Ammon's horn (tissue), 1 donor: ENCODE measurements at regions not wholly inside any gene's neighbourhood (a gene's known extent, or its start where the extent isn't known, plus 50 kb on each side); places are given as distances from the start of the nearest gene placed in this dataset.
"Not testable (repeated sequence)": the region's sequence is repeated elsewhere in the genome, so short reads cannot be mapped to it uniquely, and the experiment has no call there.

ENCODE experiments used
- DNase-seq: peaks from one replicate; pipeline ENCODE4 v3.0.0-alpha.2; 2016; ENCODE audit warnings: low spot score

- no peak for DNase-seq
These were observed 325.3 kb upstream of the MEX3C start for GRCh38 chr18:51522821-51523220.

- DNase-seq, result peak; percentile 25
These were observed 326.2 kb upstream of the MEX3C start for GRCh38 chr18:51523671-51524070.

- DNase-seq, result no peak
These were observed 328.2 kb upstream of the MEX3C start for GRCh38 chr18:51525453-51526225.

- no peak for DNase-seq
These were observed 330.3 kb upstream of the MEX3C start for GRCh38 chr18:51527826-51528225.

DNA sequence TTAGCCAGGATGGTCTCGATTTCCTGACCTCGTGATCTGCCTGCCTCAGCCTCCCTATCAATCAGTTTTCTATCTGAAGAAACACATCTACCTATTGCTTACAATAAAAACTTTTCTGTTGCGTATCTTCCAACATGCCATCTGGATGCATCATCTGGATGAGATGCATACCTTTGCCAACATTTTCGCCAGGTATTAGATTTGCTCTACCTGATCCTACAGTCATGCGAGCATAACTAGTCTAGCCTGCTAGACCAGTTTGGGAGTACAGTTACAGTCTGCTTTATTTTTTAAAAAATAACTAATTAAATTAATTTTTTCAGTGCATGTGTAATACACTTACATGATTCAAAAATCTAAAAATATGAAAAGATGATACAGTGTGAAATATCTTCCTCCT lies 334.0 kb upstream of the MEX3C start:
- DNase-seq, result no peak

DNA sequence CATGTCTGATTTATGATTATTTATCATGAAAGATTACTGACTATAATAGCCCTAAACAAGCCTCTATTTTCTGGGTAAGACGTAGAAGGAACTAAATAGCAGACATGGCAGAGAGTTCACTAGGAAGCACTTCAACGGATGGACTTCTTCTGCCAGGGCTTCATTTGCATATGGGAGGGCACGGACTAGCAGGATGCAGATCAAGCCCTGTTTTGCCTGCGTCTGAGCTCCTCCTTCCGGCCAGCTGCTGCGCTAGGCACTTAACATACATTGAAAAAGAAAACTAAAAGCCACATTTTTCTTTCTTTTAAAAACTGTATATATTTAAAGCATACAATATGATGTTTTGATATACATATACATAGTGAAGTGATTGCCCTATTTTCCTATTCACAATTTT lies 340.0 kb upstream of the MEX3C start:
- DNase-seq, result peak; percentile 85

GRCh38 chr18:51540562-51540961 lies 343.1 kb upstream of the MEX3C start:
- no peak for DNase-seq

DNA sequence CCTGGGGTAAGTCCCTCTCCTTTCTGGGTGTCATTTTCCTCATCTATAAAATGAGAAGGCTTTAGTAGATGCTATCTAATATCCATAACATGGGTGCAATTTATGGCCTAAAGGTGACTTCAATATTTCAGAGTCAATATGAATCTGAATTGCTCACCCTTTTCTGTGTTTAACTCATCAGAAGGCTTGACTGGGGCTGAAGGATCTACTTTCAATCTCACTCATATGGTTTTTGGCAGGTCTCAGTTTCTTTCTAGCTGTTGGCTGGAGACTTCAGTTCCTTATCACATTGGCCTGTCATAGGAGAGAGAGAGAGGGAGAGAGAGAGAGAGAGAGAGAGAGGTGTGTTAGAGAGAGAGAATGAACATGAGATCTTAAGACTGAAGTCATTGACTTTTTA lies 343.7 kb upstream of the MEX3C start:
- no peak for DNase-seq

- no peak for DNase-seq
These were observed 346.2 kb upstream of the MEX3C start for GRCh38 chr18:51543658-51544155.

DNA sequence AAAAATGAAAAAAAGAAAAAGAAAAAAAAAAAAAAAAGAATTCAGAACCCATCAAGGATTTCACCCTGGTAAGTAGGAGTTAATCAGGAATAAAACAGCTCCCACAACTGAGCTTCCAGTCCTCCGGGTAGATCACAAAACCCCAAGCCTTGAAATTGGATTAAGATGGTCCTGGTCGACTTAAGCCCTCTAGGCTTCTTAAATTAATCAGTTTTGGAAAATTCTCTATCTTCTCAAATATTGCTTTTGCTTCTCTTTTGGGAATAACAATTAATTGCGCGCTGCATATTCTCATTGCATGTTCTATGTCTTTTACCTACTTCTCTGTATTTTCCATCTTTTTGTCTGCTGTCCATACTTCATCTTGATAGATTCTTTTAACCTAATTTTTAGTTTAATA lies 348.0 kb upstream of the MEX3C start:
- DNase-seq, result no peak

DNA sequence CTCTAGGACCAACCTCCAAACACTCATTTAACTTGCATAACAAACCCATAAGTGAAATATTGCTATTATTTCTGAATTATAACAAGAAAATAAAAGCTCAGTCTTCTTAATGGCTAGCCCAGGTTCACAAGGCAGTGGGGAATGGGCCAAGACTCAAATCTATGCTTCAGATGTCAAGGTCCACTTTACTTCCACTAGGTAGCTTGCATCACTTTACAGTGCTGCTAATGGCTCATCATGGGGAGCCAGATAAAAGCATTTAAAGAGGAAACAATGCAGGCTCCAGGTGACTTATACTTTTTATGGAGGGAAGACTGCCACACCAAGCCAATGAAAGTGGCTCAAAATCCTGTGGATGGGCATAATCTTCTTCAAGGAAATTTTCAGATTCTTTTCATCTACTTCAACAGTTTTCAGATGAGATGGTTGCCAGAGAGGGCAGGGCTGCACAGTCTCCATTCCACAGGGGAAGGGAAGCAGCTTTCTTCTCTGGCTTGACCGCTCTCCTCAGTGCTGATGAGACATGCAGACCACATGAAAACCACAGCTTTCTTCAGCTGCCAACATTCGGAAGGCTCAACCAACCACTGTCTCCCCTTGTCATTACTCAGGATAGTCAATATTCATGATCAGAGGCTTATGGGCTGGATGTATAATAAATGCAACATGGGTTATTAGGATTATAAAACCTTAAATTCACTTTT lies 361.9 kb upstream of the MEX3C start:
- no peak for DNase-seq

DNA sequence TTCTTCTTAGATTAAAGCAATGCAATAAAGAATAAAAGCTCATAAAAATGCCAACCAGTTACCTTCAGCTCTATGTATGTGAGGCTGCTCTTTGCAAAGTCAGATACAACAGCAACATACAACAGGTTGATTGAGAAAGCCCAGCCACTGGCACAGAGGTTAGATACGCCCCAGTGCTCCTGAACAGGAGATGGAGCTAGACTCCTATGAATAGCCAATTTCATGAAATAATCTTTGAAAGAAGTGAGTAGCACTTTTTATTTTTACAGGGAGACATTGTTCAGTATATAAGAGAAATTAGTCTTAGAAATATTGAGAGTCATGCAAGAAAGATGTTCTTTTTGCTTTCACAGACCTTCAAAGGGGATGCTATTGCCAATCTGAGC lies 362.4 kb upstream of the MEX3C start:
- DNase-seq, result no peak

- DNase-seq, result no peak
These were observed 364.3 kb upstream of the MEX3C start for GRCh38 chr18:51561821-51562220.

DNA sequence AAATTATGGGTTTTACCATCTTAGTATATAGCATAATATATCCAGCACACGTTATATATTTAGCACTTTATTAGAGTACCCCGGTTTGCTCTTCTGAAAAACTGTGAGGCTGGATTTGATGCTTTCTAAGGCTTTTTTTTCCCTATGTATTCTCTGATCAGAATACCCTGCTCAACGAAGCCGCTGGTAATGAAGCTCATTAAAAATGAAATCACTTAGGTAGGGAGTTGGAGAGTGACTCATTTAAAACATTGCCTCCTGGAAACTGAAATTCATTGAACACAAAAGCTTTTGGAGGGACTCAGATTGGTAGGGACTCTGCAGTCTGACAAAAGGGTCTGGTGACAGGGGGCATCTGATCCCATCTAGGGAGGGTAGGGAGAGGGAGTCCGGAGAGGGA lies 365.4 kb upstream of the MEX3C start:
- DNase-seq, result no peak

DNA sequence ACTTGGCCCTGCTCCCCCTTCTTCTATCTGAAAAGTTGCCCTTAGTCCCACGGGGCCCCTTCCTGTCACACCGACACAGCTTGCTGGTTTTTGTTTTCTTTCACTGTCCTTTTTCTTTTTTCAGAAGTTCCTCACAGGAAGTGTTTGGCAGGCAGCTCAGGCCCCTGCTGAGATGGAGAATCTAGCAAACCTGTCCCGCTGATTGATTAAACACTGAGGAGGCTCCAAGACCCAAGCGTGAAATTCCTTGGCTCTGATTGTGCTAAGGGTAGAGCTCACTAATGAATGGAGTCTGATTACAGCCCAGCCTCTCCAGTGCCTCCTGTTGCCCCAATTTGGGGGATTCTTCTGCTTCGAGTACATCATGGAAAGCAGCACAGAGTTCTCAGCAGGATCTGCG lies 365.9 kb upstream of the MEX3C start:
- DNase-seq, result no peak

DNA sequence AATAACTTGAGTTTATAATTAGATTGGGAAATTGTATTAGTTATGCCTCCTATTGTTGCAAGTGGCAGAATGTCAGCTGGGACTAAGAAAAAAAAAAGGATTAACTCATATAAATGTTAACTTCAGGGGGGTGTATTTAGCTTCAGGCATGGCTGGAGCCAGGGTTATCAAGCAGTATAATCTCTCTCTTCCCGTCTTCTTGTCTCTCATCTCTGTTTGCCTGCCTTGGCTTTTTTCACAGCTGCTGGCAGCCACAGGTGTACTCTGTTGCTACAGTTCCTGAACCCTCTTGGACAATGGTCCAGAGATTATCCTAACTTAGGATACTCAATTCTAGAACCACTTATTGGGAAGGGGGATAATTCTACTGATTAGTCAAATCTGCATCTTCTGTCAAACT lies 370.7 kb upstream of the MEX3C start:
- no peak for DNase-seq

DNA sequence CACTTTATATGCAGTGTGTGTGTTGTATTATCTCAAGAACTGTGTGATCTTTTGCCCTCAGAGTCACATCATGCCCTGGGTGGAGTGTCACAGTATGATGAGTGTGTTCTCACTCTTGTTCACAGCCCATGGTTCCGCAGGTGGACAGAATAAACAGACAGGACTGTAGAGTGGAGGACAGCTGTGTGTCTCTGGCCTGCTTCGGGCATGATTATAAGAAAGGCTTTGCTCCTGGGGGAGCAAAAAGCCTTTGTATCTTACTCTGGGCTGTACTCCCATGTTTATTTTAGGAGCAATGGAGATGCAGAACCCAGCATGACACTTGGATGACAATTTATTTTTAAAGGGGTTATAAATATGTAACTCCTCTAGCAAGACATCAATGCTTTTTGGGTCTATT lies 371.7 kb upstream of the MEX3C start:
- no peak for DNase-seq

DNA sequence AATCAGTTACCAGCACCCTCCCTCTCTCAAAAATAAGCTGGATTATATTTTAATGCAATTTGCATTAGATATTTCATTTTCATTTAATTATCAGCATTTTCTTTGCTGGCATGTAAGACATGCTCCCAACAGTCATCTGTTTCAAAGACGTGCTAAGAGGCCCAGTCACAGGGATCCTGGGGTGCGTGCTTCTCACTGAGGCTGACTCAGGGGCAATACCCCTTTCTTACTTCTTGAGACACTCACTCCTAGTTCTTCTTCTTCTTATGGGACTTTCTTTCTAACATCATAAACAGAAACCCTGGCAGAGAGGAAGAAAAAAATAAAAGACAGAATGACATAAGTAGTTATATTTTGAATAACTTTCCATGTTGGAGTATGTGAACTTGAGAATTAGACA lies 372.1 kb upstream of the MEX3C start:
- no peak for DNase-seq

GRCh38 chr18:51570071-51570470 lies 372.6 kb upstream of the MEX3C start:
- not testable (repeated sequence) for DNase-seq

DNA sequence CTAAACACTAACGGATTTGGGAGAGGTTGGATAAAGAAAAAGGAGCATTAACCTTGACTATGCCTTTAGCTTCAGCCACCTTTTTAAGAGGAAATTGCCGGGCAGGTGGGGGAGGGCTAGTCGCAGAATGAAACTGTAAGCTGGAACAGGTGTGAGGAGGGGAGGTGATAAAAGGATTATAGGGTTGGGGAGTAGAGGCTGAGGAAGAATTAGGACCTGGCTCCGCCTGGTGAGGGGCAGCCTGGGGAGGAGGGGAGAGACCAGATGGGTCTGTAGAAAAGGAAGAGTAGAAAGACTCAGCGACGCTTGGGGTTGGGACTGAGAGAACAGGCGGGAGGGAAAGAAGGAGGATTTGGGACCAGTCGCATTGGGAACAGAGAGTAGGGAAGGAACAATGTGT lies 376.4 kb upstream of the MEX3C start:
- not testable (repeated sequence) for DNase-seq

- no peak for DNase-seq
These were observed 377.7 kb upstream of the MEX3C start for GRCh38 chr18:51575171-51575570.

GRCh38 chr18:51578406-51578980 lies 381.0 kb upstream of the MEX3C start:
- no peak for DNase-seq

- no peak for DNase-seq
These were observed 383.1 kb upstream of the MEX3C start for GRCh38 chr18:51580580-51580979.
